Omental fat pad (tissue), 3 donors: ENCODE measurements at regions not wholly inside any gene's neighbourhood (a gene's known extent, or its start where the extent isn't known, plus 50 kb on each side); places are given as distances from the start of the nearest gene placed in this dataset.

ENCODE experiments used
- ATAC-seq: fragments of 150-250 bp; one replicate; pipeline ENCODE4 v1.9.1; 2016; ENCODE audit warnings: mild to moderate bottlenecking, moderate library complexity; ENCODE audit not compliant: low FRiP score
- DNase-seq: peaks from one replicate; pipeline ENCODE4 v3.0.0-alpha.2; 2019; ENCODE audit warnings: low spot score
- CTCF ChIP-seq, 3 donors: fragments of 450-650 bp; IDR thresholded peaks; one replicate each; pipeline ENCODE4 v1.5.1; 2016 to 2017; ENCODE audit warnings: antibody characterized with exemption in 3 of 3, mild to moderate bottlenecking in 3 of 3, moderate library complexity in 2 of 3

GRCh38 chr4:20302336-20302735 is 50.6 kb downstream of the SLIT2 start:
- no peak for TF ChIP-seq CTCF (IDR thresholded peaks at IDR 0.05)
- no peak for ATAC-seq

GRCh38 chr4:20305976-20306375 is 54.3 kb downstream of the SLIT2 start:
- TF ChIP-seq CTCF (IDR thresholded peaks at IDR 0.05) = no peak
- no peak for DNase-seq
- ATAC-seq = no peak

More at GRCh38 chr4:20302336-20302735, 50.6 kb downstream of the SLIT2 start:
- DNase-seq = no peak

- DNase-seq (no peak), ATAC-seq (no peak)
Observed at GRCh38 chr4:20311856-20312255, 60.2 kb downstream of the SLIT2 start.

GRCh38 chr4:20313237-20314030 is 61.7 kb downstream of the SLIT2 start:
- DNase-seq (no peak), ATAC-seq (no peak)

More at GRCh38 chr4:20311856-20312255, 60.2 kb downstream of the SLIT2 start:
- no peak for TF ChIP-seq CTCF (IDR thresholded peaks at IDR 0.05)

GRCh38 chr4:20317424-20317985 is 65.8 kb downstream of the SLIT2 start:
- no peak for DNase-seq
- ATAC-seq = no peak
- TF ChIP-seq CTCF (IDR thresholded peaks at IDR 0.05) = no peak

More at GRCh38 chr4:20313237-20314030, 61.7 kb downstream of the SLIT2 start:
- TF ChIP-seq CTCF (IDR thresholded peaks at IDR 0.05) = no peak

- no peak for DNase-seq
- ATAC-seq = no peak
- TF ChIP-seq CTCF (IDR thresholded peaks at IDR 0.05) = no peak
Observed at GRCh38 chr4:20318001-20318908, 66.5 kb downstream of the SLIT2 start.
